Stomach smooth muscle (tissue), 2 donors: ENCODE measurements at regions not wholly inside any gene's neighbourhood (a gene's known extent, or its start where the extent isn't known, plus 50 kb on each side); places are given as distances from the start of the nearest gene placed in this dataset.

Source experiments
- H3K27ac ChIP-seq: one replicate; pipeline ENCODE4 v1.7.0; 2013; ENCODE audit warnings: mild to moderate bottlenecking, low read length, inconsistent platforms
- H3K27me3 ChIP-seq, 2 donors: one replicate each; pipeline ENCODE4 v1.7.0; 2013; ENCODE audit warnings: low read length in 2 of 2; ENCODE audit not compliant: insufficient read depth in 2 of 2, control insufficient read depth in 1 of 2
- H3K36me3 ChIP-seq, 2 donors: one replicate each; pipeline ENCODE4 v1.7.0; 2013; ENCODE audit warnings: low read length in 2 of 2; ENCODE audit not compliant: control insufficient read depth in 2 of 2, insufficient read depth in 2 of 2
- H3K4me1 ChIP-seq: one replicate; pipeline ENCODE4 v1.7.0; 2013; ENCODE audit warnings: low read length; ENCODE audit not compliant: control insufficient read depth, insufficient read depth
- H3K4me3 ChIP-seq, 2 donors: one replicate each; pipeline ENCODE4 v1.7.0; 2013; ENCODE audit warnings: low read length in 2 of 2
- H3K9ac ChIP-seq, 2 donors: one replicate each; pipeline ENCODE4 v1.7.0; 2013; ENCODE audit warnings: low read length in 2 of 2, mild to moderate bottlenecking in 1 of 2
- H3K9me3 ChIP-seq, 2 donors: one replicate each; pipeline ENCODE4 v1.7.0; 2013; ENCODE audit warnings: low read length in 2 of 2; ENCODE audit not compliant: control insufficient read depth in 2 of 2
- donor health status: healthy.
- donor health status: Pancreatic carcinoma.

DNA sequence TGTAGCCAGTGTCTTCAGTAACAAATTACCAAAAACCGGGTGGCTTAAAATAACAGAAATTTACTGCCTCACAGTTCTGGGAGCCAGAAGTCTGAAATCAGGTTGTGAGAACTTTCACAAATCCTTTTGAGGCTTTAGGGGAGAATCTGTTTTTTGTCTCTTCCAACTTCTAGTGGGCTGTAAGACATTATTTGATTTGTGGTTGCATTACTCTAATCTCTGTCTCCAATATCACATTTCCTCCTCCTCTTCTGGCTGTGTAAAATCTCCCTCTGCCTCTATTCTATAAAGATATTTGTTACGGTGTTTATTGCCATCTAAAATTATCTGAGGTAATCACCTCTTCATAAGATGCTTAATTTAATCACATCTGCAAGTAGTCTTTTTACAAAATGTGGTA, 1039.6 kb upstream of the LRRN3 start:
- Histone ChIP-seq H3K27ac (no peak overlapping the region), H3K9me3 (no peaks in the 10 kb centered on the region), H3K4me1 (no peaks in the 10 kb centered on the region), H3K4me3 (no peak overlapping the region), H3K36me3 (no peaks in the 10 kb centered on the region), H3K27me3 (no peaks in the 10 kb centered on the region), H3K9ac (no peak overlapping the region)

DNA sequence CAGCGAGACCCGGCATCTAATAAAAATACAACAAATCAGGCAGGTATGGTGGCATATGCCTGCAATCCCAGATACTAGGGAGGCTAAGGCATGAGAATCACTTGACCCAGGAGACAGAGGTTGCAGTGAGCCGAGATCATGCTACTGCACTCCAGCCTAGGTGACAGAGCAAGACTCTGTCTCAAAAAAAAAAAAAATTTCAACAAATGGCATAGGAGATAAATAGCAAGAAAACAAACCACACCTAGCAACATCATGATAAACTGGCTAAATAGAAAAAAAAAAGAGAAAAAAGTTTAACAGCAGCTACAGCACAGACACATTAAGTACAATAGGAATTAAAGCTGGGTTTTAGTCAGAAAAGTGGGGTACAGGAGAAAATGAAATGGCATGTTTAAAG, 1034.6 kb upstream of the LRRN3 start:
- no peak overlapping the region for H3K4me3 ChIP-seq
- no peak overlapping the region for H3K27ac ChIP-seq
- H3K9ac ChIP-seq, result no peak overlapping the region
- H3K27me3 ChIP-seq, result no peaks in the 10 kb centered on the region
- H3K4me1 ChIP-seq, result no peaks in the 10 kb centered on the region
- no peaks in the 10 kb centered on the region for H3K9me3 ChIP-seq
- H3K36me3 ChIP-seq, result no peaks in the 10 kb centered on the region

DNA sequence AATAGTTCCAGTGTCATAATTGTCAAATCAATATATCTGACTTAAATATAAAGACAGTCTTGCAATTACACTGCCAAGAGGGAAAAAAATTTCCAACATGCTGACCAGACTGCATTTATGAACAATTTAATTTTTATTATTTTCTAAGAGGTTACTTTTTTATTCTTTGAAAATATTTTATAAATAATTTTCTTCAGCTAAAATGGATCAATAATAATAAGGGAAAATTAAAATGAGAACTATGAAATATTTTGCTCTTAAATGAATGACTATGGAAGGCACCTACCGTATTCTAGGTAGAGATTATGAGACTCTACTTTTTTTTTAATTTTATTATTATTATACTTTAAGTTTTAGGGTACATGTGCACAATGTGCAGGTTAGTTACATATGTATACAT, 1032.5 kb upstream of the LRRN3 start:
- Histone ChIP-seq H3K27ac (no peak overlapping the region), H3K27me3 (no peaks in the 10 kb centered on the region), H3K36me3 (no peaks in the 10 kb centered on the region), H3K4me1 (no peaks in the 10 kb centered on the region), H3K9ac (no peak overlapping the region), H3K9me3 (no peaks in the 10 kb centered on the region), H3K4me3 (no peak overlapping the region)

DNA sequence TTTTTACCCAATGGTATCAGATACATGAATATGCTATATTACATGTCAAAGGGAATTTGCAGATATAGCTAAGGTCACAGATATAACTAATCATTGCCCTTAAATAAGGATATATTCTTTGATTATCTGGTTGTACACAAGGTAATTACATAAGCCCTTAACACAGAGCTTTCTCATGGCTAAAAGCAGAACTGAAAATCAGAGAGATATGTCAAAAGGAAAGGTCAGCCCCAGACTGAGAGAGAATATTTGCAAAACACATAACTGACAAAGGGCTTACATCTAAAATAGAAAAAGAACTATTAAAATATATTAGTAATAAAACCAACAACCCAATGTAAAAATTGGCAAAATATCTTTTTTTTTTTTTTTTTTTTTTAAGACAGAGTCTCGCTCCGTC, 1029.5 kb upstream of the LRRN3 start:
- Histone ChIP-seq H3K9ac (no peak overlapping the region), H3K36me3 (no peaks in the 10 kb centered on the region), H3K4me1 (no peaks in the 10 kb centered on the region), H3K27me3 (no peaks in the 10 kb centered on the region), H3K4me3 (no peak overlapping the region), H3K9me3 (no peaks in the 10 kb centered on the region), H3K27ac (no peak overlapping the region)

DNA sequence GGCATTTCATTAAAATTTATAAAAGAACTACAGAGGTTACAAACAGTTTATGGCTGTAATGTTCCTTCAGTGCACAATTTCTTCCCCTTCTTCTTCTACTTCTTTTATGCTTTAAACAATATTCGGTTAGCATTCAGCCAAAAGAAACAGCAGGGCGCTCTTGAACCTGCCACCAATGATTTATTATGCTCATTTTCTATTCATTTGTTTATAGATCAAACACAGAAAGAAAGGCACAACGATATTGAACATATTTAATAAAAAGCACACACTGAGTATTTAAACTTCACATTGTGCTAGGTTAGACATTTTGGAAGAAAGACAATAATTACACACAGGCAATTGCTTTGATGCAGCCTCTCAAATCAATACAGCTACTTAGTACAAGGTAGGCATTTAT, 1025.8 kb upstream of the LRRN3 start:
- Histone ChIP-seq H3K36me3 (no peaks in the 10 kb centered on the region), H3K4me3 (no peak overlapping the region), H3K4me1 (no peaks in the 10 kb centered on the region), H3K27me3 (no peaks in the 10 kb centered on the region), H3K27ac (no peak overlapping the region), H3K9me3 (peaks cover 0 to 4% of the 10 kb centered on the region in 2 donors), H3K9ac (no peak overlapping the region)

DNA sequence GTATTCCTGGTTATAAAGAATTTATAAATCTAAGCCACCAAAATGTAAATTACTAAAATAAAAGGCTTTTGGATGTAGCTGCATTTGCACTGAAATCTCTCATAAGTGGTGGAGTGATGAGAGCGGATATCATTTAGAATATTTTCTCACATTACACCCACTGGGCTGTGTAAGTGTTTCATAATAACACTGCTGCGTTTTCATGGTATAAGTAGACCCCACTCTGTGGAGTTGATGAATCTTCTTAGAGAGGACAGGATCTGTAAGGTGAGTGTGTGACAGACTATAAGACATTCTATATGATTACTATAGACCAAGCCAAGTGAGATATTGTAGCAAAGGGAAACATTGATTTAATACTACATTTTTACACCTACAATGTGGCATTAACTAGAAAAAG, 1024.1 kb upstream of the LRRN3 start:
- Histone ChIP-seq H3K27ac (no peak overlapping the region), H3K9ac (no peak overlapping the region), H3K27me3 (no peaks in the 10 kb centered on the region), H3K9me3 (peaks cover 0 to 4% of the 10 kb centered on the region in 2 donors), H3K4me3 (no peak overlapping the region), H3K36me3 (no peaks in the 10 kb centered on the region), H3K4me1 (no peaks in the 10 kb centered on the region)

DNA sequence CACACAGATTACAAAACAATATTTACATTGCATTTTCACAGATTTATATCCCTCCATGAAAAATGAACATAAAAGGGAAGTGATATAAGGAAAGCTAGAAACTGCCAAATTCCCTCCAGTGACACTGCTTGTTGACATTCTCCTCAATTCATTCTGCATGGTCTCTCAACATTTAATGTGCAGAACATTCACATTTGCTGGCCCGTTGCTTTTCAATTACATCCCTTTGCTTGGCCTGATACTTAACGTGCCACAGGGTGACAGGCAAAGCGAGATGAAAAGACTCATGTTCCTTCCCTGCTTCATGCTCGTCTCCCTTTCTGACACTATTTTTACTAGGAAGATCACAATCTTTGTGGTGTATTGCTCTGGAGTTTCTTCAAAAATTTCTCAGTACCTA, 1019.7 kb upstream of the LRRN3 start:
- no peaks in the 10 kb centered on the region for H3K36me3 ChIP-seq
- no peak overlapping the region for H3K27ac ChIP-seq
- no peak overlapping the region for H3K4me3 ChIP-seq
- H3K9me3 ChIP-seq, result peaks cover 0 to 4% of the 10 kb centered on the region in 2 donors
- H3K27me3 ChIP-seq, result no peaks in the 10 kb centered on the region
- no peaks in the 10 kb centered on the region for H3K4me1 ChIP-seq
- H3K9ac ChIP-seq, result no peak overlapping the region

DNA sequence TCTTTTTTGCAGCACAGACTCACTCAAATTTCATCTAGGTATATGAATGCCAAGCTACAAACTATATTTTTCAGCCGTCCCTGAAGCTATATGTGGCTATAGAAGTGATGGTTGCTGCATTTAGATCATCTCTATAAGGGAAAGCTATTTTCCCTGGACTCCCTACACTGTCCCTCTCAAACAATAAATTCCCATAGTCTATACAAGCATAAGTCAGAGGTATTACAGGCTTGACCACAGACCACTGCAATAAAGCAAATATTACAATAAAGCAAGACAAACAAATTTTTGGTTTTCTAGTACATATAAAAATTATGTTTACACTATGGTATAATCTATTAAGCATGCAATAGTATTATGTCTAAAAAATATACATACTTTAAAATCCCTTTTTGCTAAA, 1015.5 kb upstream of the LRRN3 start:
- no peak overlapping the region for H3K9ac ChIP-seq
- no peaks in the 10 kb centered on the region for H3K4me1 ChIP-seq
- no peak overlapping the region for H3K27ac ChIP-seq
- H3K36me3 ChIP-seq, result no peaks in the 10 kb centered on the region
- no peaks in the 10 kb centered on the region for H3K9me3 ChIP-seq
- H3K4me3 ChIP-seq, result no peak overlapping the region
- no peaks in the 10 kb centered on the region for H3K27me3 ChIP-seq

DNA sequence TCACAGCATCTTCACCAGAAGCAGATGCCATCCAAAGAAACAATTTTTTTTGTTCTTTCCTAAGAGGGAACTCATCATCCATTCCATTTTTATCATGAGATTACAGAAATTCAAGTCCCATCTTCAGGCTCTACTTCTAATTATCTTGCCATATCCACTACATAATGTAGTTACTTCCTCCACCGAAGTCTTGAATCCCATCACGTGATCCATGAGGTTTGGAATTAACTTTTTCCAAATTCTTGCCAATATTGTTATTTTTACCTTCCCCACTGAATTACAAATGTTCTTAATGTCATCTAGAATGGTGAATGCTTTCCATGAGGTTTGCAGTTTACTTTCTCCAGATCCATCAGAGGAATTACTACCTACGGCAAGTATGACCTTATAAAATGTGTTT, 1014.7 kb upstream of the LRRN3 start:
- Histone ChIP-seq H3K9me3 (no peaks in the 10 kb centered on the region), H3K27me3 (no peaks in the 10 kb centered on the region), H3K9ac (no peak overlapping the region), H3K27ac (no peak overlapping the region), H3K36me3 (no peaks in the 10 kb centered on the region), H3K4me1 (no peaks in the 10 kb centered on the region), H3K4me3 (no peak overlapping the region)

DNA sequence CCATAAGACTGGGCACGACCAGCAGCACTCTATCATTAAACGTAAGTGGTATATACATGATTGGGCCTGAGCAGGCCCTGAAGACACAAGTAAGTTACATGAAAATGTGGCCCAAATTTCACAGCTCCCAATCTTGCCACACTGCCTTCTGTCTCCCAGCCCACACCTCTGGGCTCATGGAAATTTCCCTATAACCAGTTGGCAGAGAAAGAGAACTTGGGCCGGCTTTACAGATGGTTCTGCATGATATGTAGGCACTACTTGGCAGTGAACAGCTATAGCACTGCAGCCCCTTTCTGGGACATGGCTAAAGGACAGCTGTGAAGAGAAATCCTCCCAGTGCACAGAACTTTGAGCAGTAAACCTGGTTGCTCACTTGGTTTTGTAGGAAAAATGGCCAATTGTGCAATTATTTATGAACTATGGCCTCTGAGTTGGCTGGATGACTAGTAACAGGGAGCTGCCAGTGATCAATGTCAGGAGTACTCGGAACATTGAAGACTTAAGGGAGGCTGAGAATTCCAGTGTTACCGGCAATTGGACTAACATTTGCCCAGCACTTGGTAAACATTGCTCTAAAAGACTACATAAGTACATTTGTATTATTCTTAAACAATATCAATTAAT, 1006.6 kb upstream of the LRRN3 start:
- no peaks in the 10 kb centered on the region for H3K4me1 ChIP-seq
- H3K27ac ChIP-seq, result no peak overlapping the region
- H3K9me3 ChIP-seq, result no peaks in the 10 kb centered on the region
- no peak overlapping the region for H3K4me3 ChIP-seq
- no peaks in the 10 kb centered on the region for H3K36me3 ChIP-seq
- no peak overlapping the region for H3K9ac ChIP-seq
- no peaks in the 10 kb centered on the region for H3K27me3 ChIP-seq

DNA sequence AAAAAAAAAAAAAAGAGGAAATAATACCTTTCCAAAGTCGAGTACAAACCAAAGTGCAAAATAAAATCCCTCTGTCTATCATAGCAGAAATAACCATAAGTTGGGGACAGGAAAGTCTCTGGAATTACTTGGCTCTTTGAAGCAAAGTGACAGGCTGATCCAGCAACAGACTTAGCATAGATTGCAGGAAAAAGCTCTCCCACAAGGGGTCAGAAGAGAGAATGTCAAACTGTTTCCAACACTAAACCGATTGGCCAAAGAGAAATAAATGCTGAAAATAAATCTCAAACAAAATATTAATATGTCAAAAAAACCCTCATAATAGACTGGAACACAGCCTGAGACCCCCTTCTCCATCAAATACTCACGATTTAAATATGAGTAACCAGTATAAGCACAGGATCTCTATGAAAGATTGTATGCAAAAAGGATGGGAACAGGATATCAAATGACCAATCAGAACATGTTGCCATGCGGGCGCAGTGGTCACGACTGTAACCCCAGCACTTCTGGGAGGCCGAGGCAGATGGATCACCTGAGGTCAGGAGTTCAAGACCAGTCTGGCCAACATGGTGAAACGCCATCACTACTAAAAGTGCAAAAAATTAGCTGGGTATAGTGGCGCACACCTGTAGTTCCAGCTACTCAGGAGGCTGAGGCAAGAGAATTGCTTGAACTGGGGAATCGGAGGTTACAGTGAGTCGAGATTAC, 1000.7 kb upstream of the LRRN3 start:
- Histone ChIP-seq H3K9ac (no peak overlapping the region), H3K4me3 (no peak overlapping the region), H3K4me1 (no peaks in the 10 kb centered on the region), H3K27ac (no peak overlapping the region), H3K9me3 (no peaks in the 10 kb centered on the region), H3K27me3 (no peaks in the 10 kb centered on the region), H3K36me3 (no peaks in the 10 kb centered on the region)
